Mesendoderm (in vitro differentiated cells): ENCODE measurements at regions not wholly inside any gene's neighbourhood (a gene's known extent, or its start where the extent isn't known, plus 50 kb on each side); places are given as distances from the start of the nearest gene placed in this dataset.
A peak's percentile ranks its signal among the peaks of the same experiment; 100 is the strongest.

Source experiments
- DNase-seq: peaks from one replicate; pipeline ENCODE4 v3.0.0; 2013
- H2AK5ac ChIP-seq: 2 replicates; pipeline ENCODE4 v1.6.1; 2013; ENCODE audit warnings: low read length, inconsistent platforms
- H2BK120ac ChIP-seq: 2 replicates; pipeline ENCODE4 v1.6.1; 2013; ENCODE audit warnings: low read depth, mild to moderate bottlenecking, low read length, moderate library complexity, mixed read lengths
- H2BK15ac ChIP-seq: replicated peaks from 2 replicates; pipeline ENCODE4 v1.6.1; 2013; ENCODE audit warnings: low read depth, mild to moderate bottlenecking, moderate library complexity
- H2BK5ac ChIP-seq: 2 replicates; pipeline ENCODE4 v1.6.1; 2013; ENCODE audit warnings: low read length, inconsistent platforms
- H3K18ac ChIP-seq: 2 replicates; pipeline ENCODE4 v1.6.1; 2013; ENCODE audit warnings: mild to moderate bottlenecking, low read length, mixed read lengths
- H3K23ac ChIP-seq: one replicate; pipeline ENCODE4 v1.6.1; 2013; ENCODE audit warnings: low read length
- H3K27ac ChIP-seq: 2 replicates; pipeline ENCODE4 v1.5.1; 2013; ENCODE audit warnings: low read depth, mild to moderate bottlenecking, inconsistent platforms, low read length, moderate library complexity
- H3K27me3 ChIP-seq: 2 replicates; pipeline ENCODE4 v1.6.1; 2013; ENCODE audit warnings: low read length, control low read depth, mild to moderate bottlenecking, inconsistent platforms; ENCODE audit not compliant: insufficient read depth, poor library complexity
- H3K36me3 ChIP-seq: 2 replicates; pipeline ENCODE4 v1.6.1; 2013; ENCODE audit warnings: low read length, inconsistent platforms; ENCODE audit not compliant: control insufficient read depth, insufficient read depth
- H3K4ac ChIP-seq: one replicate; pipeline ENCODE4 v1.6.1; 2013; ENCODE audit warnings: low read depth, mild to moderate bottlenecking, low read length, moderate library complexity
- H3K4me1 ChIP-seq: 2 replicates; pipeline ENCODE4 v1.6.1; 2013; ENCODE audit warnings: low read depth, low read length, inconsistent platforms; ENCODE audit not compliant: control insufficient read depth
- H3K4me2 ChIP-seq: 2 replicates; pipeline ENCODE4 v1.6.1; 2013; ENCODE audit warnings: low read length
- H3K4me3 ChIP-seq: 2 replicates; pipeline ENCODE4 v1.5.1; 2013; ENCODE audit warnings: mild to moderate bottlenecking, low read length
- H3K56ac ChIP-seq: one replicate; pipeline ENCODE4 v1.6.1; 2013; ENCODE audit warnings: low read length
- H3K79me1 ChIP-seq: 2 replicates; pipeline ENCODE4 v1.6.1; 2013; ENCODE audit warnings: low read length, inconsistent platforms
- H3K79me2 ChIP-seq: 2 replicates; pipeline ENCODE4 v1.6.1; 2013; ENCODE audit warnings: mild to moderate bottlenecking, low read length; ENCODE audit not compliant: control insufficient read depth, insufficient read depth
- H3K9ac ChIP-seq: 2 replicates; pipeline ENCODE4 v1.6.1; 2013; ENCODE audit warnings: low read length, inconsistent platforms
- H4K5ac ChIP-seq: one replicate; pipeline ENCODE4 v1.6.1; 2013; ENCODE audit warnings: low read length
- H4K8ac ChIP-seq: one replicate; pipeline ENCODE4 v1.6.1; 2013; ENCODE audit warnings: low read depth, mild to moderate bottlenecking, control low read depth, low read length, moderate library complexity
- WGBS: extraction: QIAGEN DNeasy Blood & Tissue Kit; methylation state at CpG from one replicate; pipeline ENCODE4 v1.1.7; 2013; ENCODE audit warnings: low lambda C conversion rate, missing lambda C conversion rate; ENCODE audit not compliant: insufficient coverage; ENCODE audit errors: extremely low coverage; 5-methylcytosine and 5-hydroxymethylcytosine counted together

GRCh38 chr2:4340536-4340935 lies 637.2 kb downstream of the DCDC2C start:
- no peak for DNase-seq

DNA sequence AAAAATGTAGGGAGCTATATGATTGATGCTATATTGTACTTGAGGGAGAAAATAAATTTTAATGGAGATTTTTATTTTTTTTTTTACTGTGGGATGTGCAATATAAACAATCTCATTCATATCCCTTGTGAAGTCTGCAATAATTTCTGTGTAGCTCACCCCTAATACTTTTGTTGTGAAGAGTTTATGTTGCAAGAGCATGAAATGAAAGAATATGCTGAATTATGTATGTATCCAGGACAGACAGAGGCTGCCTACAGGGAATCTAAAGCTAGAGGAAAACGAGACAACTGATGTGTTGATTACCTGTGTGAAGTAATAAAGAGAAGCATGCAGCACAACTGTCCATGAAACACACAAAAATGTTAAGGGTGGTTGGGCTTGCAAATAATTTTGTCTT lies 643.3 kb downstream of the DCDC2C start:
- H3K36me3 ChIP-seq: no peaks in the 10 kb centered on the region
- WGBS: no CpG with 5 or more reads among the region's 1 CpG
- no peaks in the 10 kb centered on the region for H3K79me2 ChIP-seq
- no peak for DNase-seq
- no peaks in the 10 kb centered on the region for H3K27me3 ChIP-seq
- no peak overlapping the region for H4K5ac ChIP-seq
- H3K4me2 ChIP-seq: no peak overlapping the region
- no peak overlapping the region for H3K4me3 ChIP-seq
- H4K8ac ChIP-seq: no peak overlapping the region
- no peak overlapping the region for H2BK15ac ChIP-seq
- no peak overlapping the region for H2AK5ac ChIP-seq
- no peak overlapping the region for H3K4ac ChIP-seq
- no peak overlapping the region for H3K18ac ChIP-seq
- no peak overlapping the region for H2BK120ac ChIP-seq
- H3K56ac ChIP-seq: no peak overlapping the region
- H3K79me1 ChIP-seq: no peaks in the 10 kb centered on the region
- H3K23ac ChIP-seq: no peak overlapping the region
- H3K4me1 ChIP-seq: no peaks in the 10 kb centered on the region
- no peak overlapping the region for H2BK5ac ChIP-seq
- no peak overlapping the region for H3K27ac ChIP-seq
- no peak overlapping the region for H3K9ac ChIP-seq

More at GRCh38 chr2:4340536-4340935, 637.2 kb downstream of the DCDC2C start:
- H2BK120ac ChIP-seq: no peak overlapping the region
- no peak overlapping the region for H3K4me3 ChIP-seq
- H2BK5ac ChIP-seq: no peak overlapping the region
- no peak overlapping the region for H4K8ac ChIP-seq
- no peaks in the 10 kb centered on the region for H3K79me2 ChIP-seq
- no peaks in the 10 kb centered on the region for H3K79me1 ChIP-seq
- H3K36me3 ChIP-seq: no peaks in the 10 kb centered on the region
- H3K23ac ChIP-seq: no peak overlapping the region
- H3K4ac ChIP-seq: no peak overlapping the region
- no peak overlapping the region for H3K9ac ChIP-seq
- no peak overlapping the region for H3K4me2 ChIP-seq
- H3K18ac ChIP-seq: no peak overlapping the region
- no peak overlapping the region for H3K56ac ChIP-seq
- H4K5ac ChIP-seq: no peak overlapping the region
- H2AK5ac ChIP-seq: no peak overlapping the region
- H3K4me1 ChIP-seq: no peaks in the 10 kb centered on the region
- no peak overlapping the region for H3K27ac ChIP-seq
- no CpG with 5 or more reads among the region's 1 CpG for WGBS
- H3K27me3 ChIP-seq: no peaks in the 10 kb centered on the region
- no peak overlapping the region for H2BK15ac ChIP-seq

DNA sequence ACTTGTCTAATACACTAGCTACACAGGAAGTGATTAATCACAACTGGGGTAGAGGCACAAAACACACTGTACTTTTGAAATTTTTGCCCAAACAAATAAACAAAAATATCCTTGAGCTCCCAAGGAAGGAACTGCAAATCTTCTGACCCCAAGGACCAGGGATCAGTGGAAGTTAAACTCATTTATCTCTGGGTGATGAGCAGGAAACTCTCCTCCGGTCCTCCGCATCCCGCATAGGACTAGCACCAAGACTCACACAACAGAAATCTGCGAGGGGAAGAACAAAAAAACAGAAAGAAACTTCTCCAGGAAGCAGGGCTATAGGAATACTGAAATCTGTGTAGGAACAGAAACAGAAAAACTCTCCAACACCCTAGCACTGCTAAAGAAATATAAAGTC lies 650.3 kb downstream of the DCDC2C start:
- H4K5ac ChIP-seq: no peak overlapping the region
- no peak overlapping the region for H3K56ac ChIP-seq
- WGBS: no CpG with 5 or more reads among the region's 4 CpGs
- no peak overlapping the region for H4K8ac ChIP-seq
- no peak overlapping the region for H3K4ac ChIP-seq
- DNase-seq: no peak
- H3K23ac ChIP-seq: no peak overlapping the region
- no peak overlapping the region for H3K4me2 ChIP-seq
- no peaks in the 10 kb centered on the region for H3K79me1 ChIP-seq
- no peak overlapping the region for H2BK5ac ChIP-seq
- H3K4me3 ChIP-seq: no peak overlapping the region
- no peak overlapping the region for H3K18ac ChIP-seq
- no peaks in the 10 kb centered on the region for H3K27me3 ChIP-seq
- no peaks in the 10 kb centered on the region for H3K4me1 ChIP-seq
- H3K36me3 ChIP-seq: no peaks in the 10 kb centered on the region
- no peak overlapping the region for H2BK120ac ChIP-seq
- no peak overlapping the region for H3K27ac ChIP-seq
- H3K9ac ChIP-seq: no peak overlapping the region
- no peak overlapping the region for H2BK15ac ChIP-seq
- H2AK5ac ChIP-seq: no peak overlapping the region
- no peaks in the 10 kb centered on the region for H3K79me2 ChIP-seq

DNA sequence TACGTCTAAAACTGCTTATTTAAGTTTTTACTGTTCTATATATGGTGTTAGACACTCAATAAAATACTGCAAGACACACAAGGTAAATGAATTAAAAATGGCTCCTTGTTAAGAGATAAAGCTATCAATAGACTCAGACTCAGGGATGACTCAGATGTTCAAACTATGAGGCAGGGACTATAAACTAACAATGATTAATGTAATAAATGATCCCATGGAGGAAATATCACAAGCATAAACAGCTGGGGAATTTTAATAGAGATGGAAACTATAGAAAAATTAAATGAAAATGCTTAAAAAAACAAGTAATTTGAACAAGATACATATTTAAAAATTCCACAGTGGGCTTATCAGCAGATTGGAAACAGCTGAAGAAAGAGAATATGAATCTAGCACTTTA lies 650.8 kb downstream of the DCDC2C start:
- Histone ChIP-seq H3K36me3 (no peaks in the 10 kb centered on the region), H4K8ac (no peak overlapping the region), H2BK5ac (no peak overlapping the region), H4K5ac (no peak overlapping the region), H3K79me1 (no peaks in the 10 kb centered on the region), H3K4me2 (no peak overlapping the region), H3K27me3 (no peaks in the 10 kb centered on the region), H2BK15ac (no peak overlapping the region), H2AK5ac (no peak overlapping the region), H3K4me3 (no peak overlapping the region), H3K23ac (no peak overlapping the region), H3K9ac (no peak overlapping the region), H3K18ac (no peak overlapping the region), H3K4me1 (no peaks in the 10 kb centered on the region), H3K79me2 (no peaks in the 10 kb centered on the region), H3K27ac (no peak overlapping the region), H3K56ac (no peak overlapping the region), H2BK120ac (no peak overlapping the region), H3K4ac (no peak overlapping the region)
- no peak for DNase-seq
- WGBS: no CpG with 5 or more reads among the region's 1 CpG

- Histone ChIP-seq H3K23ac (no peak overlapping the region), H2BK120ac (no peak overlapping the region), H3K4ac (no peak overlapping the region), H3K18ac (no peak overlapping the region), H2AK5ac (no peak overlapping the region), H2BK15ac (no peak overlapping the region), H2BK5ac (no peak overlapping the region), H3K79me2 (no peaks in the 10 kb centered on the region), H3K79me1 (no peaks in the 10 kb centered on the region), H3K4me2 (no peak overlapping the region), H3K4me1 (no peaks in the 10 kb centered on the region), H3K36me3 (no peaks in the 10 kb centered on the region), H3K56ac (no peak overlapping the region), H4K5ac (no peak overlapping the region), H3K27me3 (no peaks in the 10 kb centered on the region), H3K27ac (no peak overlapping the region), H4K8ac (no peak overlapping the region), H3K9ac (no peak overlapping the region), H3K4me3 (no peak overlapping the region)
- WGBS: no CpG with 5 or more reads among the region's 10 CpGs
- DNase-seq: peak; percentile 89
These were observed 651.3 kb downstream of the DCDC2C start for GRCh38 chr2:4354678-4355077.

DNA sequence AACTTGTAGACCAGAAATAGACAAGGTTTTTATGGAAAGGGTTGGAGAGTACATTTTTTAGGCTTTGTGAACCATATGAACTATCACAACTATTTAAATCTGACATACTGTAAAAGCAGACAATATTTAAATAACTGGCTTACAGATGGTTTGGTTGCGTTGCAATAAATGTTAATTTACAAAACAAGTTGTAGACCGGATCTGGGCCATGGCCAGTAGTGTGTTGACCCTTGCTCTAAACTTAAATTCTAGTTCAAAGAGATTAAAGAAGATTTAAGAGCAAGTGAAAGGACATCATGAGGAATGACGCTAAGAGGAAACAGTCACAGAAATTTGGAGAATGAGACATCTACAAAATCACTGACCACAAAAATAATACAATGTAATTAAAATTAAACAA lies 652.7 kb downstream of the DCDC2C start:
- Histone ChIP-seq H2BK15ac (no peak overlapping the region), H3K56ac (no peak overlapping the region), H3K4ac (no peak overlapping the region), H3K36me3 (no peaks in the 10 kb centered on the region), H3K18ac (no peak overlapping the region), H4K5ac (no peak overlapping the region), H3K4me2 (no peak overlapping the region), H3K23ac (no peak overlapping the region), H3K9ac (no peak overlapping the region), H3K79me2 (no peaks in the 10 kb centered on the region), H2AK5ac (no peak overlapping the region), H3K27me3 (no peaks in the 10 kb centered on the region), H2BK5ac (no peak overlapping the region), H3K4me1 (no peaks in the 10 kb centered on the region), H4K8ac (no peak overlapping the region), H3K27ac (no peak overlapping the region), H3K79me1 (no peaks in the 10 kb centered on the region), H3K4me3 (no peak overlapping the region), H2BK120ac (no peak overlapping the region)
- DNase-seq: no peak
- no CpG with 5 or more reads among the region's 3 CpGs for WGBS
